Upper lobe of left lung (tissue), 6 donors: ENCODE measurements at regions not wholly inside any gene's neighbourhood (a gene's known extent, or its start where the extent isn't known, plus 50 kb on each side); places are given as distances from the start of the nearest gene placed in this dataset.
A peak's percentile ranks its signal among the peaks of the same experiment; 100 is the strongest.

Experiments
- ATAC-seq, 2 donors: fragments of 200-7000 bp; cut with Tn5 transposase; one replicate each; pipeline ENCODE4 v1.9.1; 2022; ENCODE audit warnings: mild to moderate bottlenecking in 2 of 2, moderate library complexity in 2 of 2; ENCODE audit not compliant: low FRiP score in 2 of 2
- DNase-seq, 2 donors: peaks; one replicate each; pipeline ENCODE4 v3.0.0-alpha.2; 2019 to 2020
- H3K27ac ChIP-seq, 4 donors: fragments of 200-600 bp; sonication (generic); one replicate each; pipeline ENCODE4 v1.5.1; 2016 to 2019
- H3K27me3 ChIP-seq, 4 donors: fragments of 200-600 bp; sonication (generic); one replicate each; pipeline ENCODE4 v1.5.1; 2017 to 2019
- H3K36me3 ChIP-seq, 4 donors: fragments of 200-600 bp; sonication (generic); one replicate each; pipeline ENCODE4 v1.5.1; 2016 to 2019
- H3K4me1 ChIP-seq, 4 donors: fragments of 200-600 bp; sonication (generic); one replicate each; pipeline ENCODE4 v1.5.1; 2018 to 2019
- H3K4me3 ChIP-seq, 4 donors: fragments of 200-600 bp; sonication (generic); one replicate each; pipeline ENCODE4 v1.5.1; 2017 to 2019; ENCODE audit warnings: mild to moderate bottlenecking in 2 of 4, moderate library complexity in 1 of 4
- H3K9me3 ChIP-seq, 4 donors: fragments of 200-600 bp; sonication (generic); one replicate each; pipeline ENCODE4 v1.5.1; 2018 to 2019
- CTCF ChIP-seq, 6 experiments: fragments of 450-650 bp in 4 of 6; fragments of 200-600 bp in 2 of 6; sonication (generic) in 2 of 6; IDR thresholded peaks; one replicate each; pipeline ENCODE4 v1.5.1; 2016 to 2019; ENCODE audit warnings: antibody characterized with exemption in 6 of 6
- EP300 ChIP-seq, 4 donors: sonication (generic); formaldehyde crosslinking; IDR thresholded peaks; one replicate each; pipeline ENCODE4 v1.5.1; 2017; ENCODE audit warnings: antibody characterized with exemption in 4 of 4, control low read depth in 2 of 4
- POLR2A ChIP-seq, 4 donors: fragments of 450-650 bp; IDR thresholded peaks; one replicate each; pipeline ENCODE4 v1.5.1; 2016 to 2017; ENCODE audit warnings: antibody characterized with exemption in 4 of 4, mild to moderate bottlenecking in 2 of 4
- POLR2AphosphoS5 ChIP-seq, 2 donors: sonication (generic); formaldehyde crosslinking; IDR thresholded peaks; one replicate each; pipeline ENCODE4 v1.5.1; 2017; ENCODE audit warnings: antibody characterized with exemption in 2 of 2
- WGBS, 2 donors: methylation state at CpG; one replicate each; pipeline ENCODE4 v1.1.5; 2017 to 2018; 5-methylcytosine and 5-hydroxymethylcytosine counted together
- donor health status: DM: no; HTN: no; CAD: no; lungs with moderate emphysema.
- donor health status: DM: no; HTN: yes; CAD: no; lungs with severe emphysema.

- H3K27me3 ChIP-seq, result no peaks in the 10 kb centered on the region
- peak in 1 of 2 donors; percentile 67 for DNase-seq
- TF ChIP-seq POLR2A (IDR thresholded peaks at IDR 0.05) (no peak), CTCF (IDR thresholded peaks at IDR 0.05) (no peak), POLR2AphosphoS5 (IDR thresholded peaks at IDR 0.05) (no peak), EP300 (IDR thresholded peaks at IDR 0.05) (no peak)
- no peak overlapping the region for H3K4me3 ChIP-seq
- H3K4me1 ChIP-seq, result peaks cover 0 to 17% (median 5%) of the 10 kb centered on the region in 4 donors
- no peak for ATAC-seq
- WGBS, 2 donors, result 83 to 85% methylated on average over 15 to 18 of the region's 20 CpGs
- no peaks in the 10 kb centered on the region for H3K36me3 ChIP-seq
- no peak overlapping the region for H3K27ac ChIP-seq
- no peaks in the 10 kb centered on the region for H3K9me3 ChIP-seq
Measured at GRCh38 chr4:1518997-1519700, 112.9 kb upstream of the NKX1-1 start.

DNA sequence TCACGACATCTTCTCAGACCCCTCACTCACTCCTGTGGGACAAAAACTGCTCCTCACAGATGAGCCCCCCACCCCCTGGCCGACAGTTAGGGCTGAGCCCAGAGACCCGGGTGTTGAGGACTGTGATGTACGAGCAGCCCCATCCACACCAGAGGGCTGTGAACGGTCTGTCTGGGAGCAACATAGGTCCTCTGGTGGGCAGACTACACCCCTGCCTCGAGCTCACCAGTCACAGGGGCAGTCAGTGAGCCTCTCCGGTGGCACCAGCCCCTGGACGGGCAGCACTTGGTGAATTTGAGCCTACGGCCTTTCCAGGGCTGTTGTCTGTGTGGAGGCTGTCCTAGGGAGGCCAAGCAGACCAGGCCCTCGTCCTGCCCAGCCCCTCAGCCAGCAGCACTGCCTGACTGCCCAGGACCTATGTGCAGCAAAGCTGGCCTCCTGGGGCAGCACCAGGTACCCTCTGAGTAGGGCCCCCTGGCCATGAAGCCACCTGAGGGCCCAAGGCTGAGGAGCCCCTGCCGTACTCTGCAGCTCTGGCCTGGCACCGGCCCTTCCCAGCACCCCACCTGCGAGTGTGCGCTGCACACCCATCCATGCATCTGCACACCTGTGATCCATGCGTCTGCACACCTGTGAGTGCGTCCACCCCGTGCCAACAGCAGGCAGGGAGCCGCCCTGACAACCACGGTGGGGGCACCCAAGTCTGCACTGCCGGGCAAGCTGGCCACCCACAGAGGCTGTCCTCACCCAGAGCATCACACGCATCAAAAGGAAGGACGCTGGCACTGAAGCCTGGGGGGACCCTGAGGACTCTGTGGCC lies 111.6 kb upstream of the NKX1-1 start:
- DNase-seq (peak in 1 of 2 donors; percentile 75), ATAC-seq (peak in 1 of 2 donors; percentile 3)
- 85 to 86% methylated on average over 10 to 17 of the region's 22 CpGs for WGBS, 2 donors
- no peaks in the 10 kb centered on the region for H3K36me3 ChIP-seq
- H3K9me3 ChIP-seq, result no peaks in the 10 kb centered on the region
- H3K4me3 ChIP-seq, result no peak overlapping the region
- H3K27me3 ChIP-seq, result peaks cover 0 to 10% (median 3%) of the 10 kb centered on the region in 4 donors
- H3K27ac ChIP-seq, result no peak overlapping the region
- TF ChIP-seq CTCF (IDR thresholded peaks at IDR 0.05) (no peak), POLR2AphosphoS5 (IDR thresholded peaks at IDR 0.05) (no peak), POLR2A (IDR thresholded peaks at IDR 0.05) (no peak), EP300 (IDR thresholded peaks at IDR 0.05) (no peak)
- peaks cover 7 to 25% (median 10%) of the 10 kb centered on the region in 4 donors for H3K4me1 ChIP-seq

GRCh38 chr4:1516881-1517480 lies 110.7 kb upstream of the NKX1-1 start:
- Histone ChIP-seq H3K27ac (no peak overlapping the region), H3K27me3 (peaks cover 0 to 16% (median 6%) of the 10 kb centered on the region in 4 donors), H3K36me3 (no peaks in the 10 kb centered on the region), H3K4me3 (no peak overlapping the region), H3K9me3 (no peaks in the 10 kb centered on the region), H3K4me1 (peaks cover 8 to 31% (median 11%) of the 10 kb centered on the region in 4 donors)
- WGBS, 2 donors, result 73 to 78% methylated on average over 9 to 14 of the region's 15 CpGs
- no peak for TF ChIP-seq POLR2AphosphoS5 (IDR thresholded peaks at IDR 0.05)
- DNase-seq (peak in 1 of 2 donors; percentile 66), ATAC-seq (no peak)

DNA sequence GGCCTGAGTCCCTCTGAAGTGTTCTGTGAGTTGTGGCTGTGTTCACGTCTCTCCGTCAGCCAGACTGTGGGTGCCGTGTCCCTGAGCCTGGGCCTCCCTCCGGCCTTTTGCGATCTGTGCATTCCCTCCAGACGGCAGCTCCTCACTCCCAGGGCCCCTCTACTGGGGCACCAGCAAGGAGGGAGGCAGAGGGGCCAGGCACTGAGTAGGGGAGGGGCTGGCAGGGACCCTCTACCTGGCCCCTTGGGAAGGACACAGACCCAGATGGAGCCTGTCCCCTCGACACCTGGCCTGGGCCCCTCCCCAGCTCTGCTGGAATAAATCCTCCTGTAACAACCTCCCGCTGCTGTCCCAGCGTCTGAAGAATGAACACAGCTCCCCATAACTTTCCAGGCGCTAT lies 110.0 kb upstream of the NKX1-1 start:
- WGBS, 2 donors, result 67 to 77% methylated on average over 9 to 10 of the region's 10 CpGs
- H3K27me3 ChIP-seq, result peaks cover 0 to 16% (median 6%) of the 10 kb centered on the region in 4 donors
- H3K27ac ChIP-seq, result no peak overlapping the region
- H3K4me3 ChIP-seq, result no peak overlapping the region
- H3K9me3 ChIP-seq, result no peaks in the 10 kb centered on the region
- DNase-seq (peak in 1 of 2 donors; percentile 25), ATAC-seq (no peak)
- no peaks in the 10 kb centered on the region for H3K36me3 ChIP-seq
- TF ChIP-seq POLR2A (IDR thresholded peaks at IDR 0.05) (no peak), POLR2AphosphoS5 (IDR thresholded peaks at IDR 0.05) (no peak), CTCF (IDR thresholded peaks at IDR 0.05) (no peak), EP300 (IDR thresholded peaks at IDR 0.05) (no peak)
- H3K4me1 ChIP-seq, result peaks cover 6 to 26% (median 10%) of the 10 kb centered on the region in 4 donors

DNA sequence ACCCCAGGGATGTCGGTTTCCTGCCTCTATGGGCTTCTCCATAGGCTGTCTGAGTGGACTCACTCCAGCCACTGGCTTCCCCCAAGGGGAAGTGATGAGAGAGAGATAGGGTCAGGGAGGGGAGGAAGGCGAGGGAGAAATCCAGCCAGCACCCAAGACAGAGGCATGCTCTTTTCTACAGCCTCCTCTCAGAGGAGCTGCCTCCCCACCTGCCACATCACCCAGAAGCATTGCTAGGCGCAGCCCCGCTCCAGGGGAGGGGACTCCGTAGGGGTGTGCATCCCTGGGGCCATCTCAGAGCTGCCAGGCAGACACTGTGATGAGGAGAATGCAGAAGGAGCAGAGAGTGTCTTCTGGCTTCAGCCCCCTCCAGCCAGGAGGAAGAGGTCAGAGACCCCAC lies 109.5 kb upstream of the NKX1-1 start:
- TF ChIP-seq CTCF (IDR thresholded peaks at IDR 0.05) (no peak), EP300 (IDR thresholded peaks at IDR 0.05) (no peak), POLR2A (IDR thresholded peaks at IDR 0.05) (no peak), POLR2AphosphoS5 (IDR thresholded peaks at IDR 0.05) (no peak)
- Histone ChIP-seq H3K27me3 (peaks cover 0 to 16% (median 6%) of the 10 kb centered on the region in 4 donors), H3K4me3 (no peak overlapping the region), H3K9me3 (no peaks in the 10 kb centered on the region), H3K36me3 (no peaks in the 10 kb centered on the region), H3K4me1 (peaks cover 3 to 24% (median 9%) of the 10 kb centered on the region in 4 donors), H3K27ac (no peak overlapping the region)
- no peak for DNase-seq
- ATAC-seq, result no peak
- 83 to 91% methylated on average over 1 to 5 of the region's 5 CpGs for WGBS, 2 donors
